Uterus (tissue), 3 donors: ENCODE measurements at regions not wholly inside any gene's neighbourhood (a gene's known extent, or its start where the extent isn't known, plus 50 kb on each side); places are given as distances from the start of the nearest gene placed in this dataset.

ENCODE experiments used
- DNase-seq, 2 donors: peaks; one replicate each; pipeline ENCODE4 v3.0.0-alpha.2; 2019 to 2020
- H3K27ac ChIP-seq, 2 donors: fragments of 200-600 bp; sonication (generic); 1 replicate in 1 of 2; 2 replicates in 1 of 2; pipeline ENCODE4 v1.5.1; 2016 to 2018
- H3K27me3 ChIP-seq, 2 donors: fragments of 200-600 bp; sonication (generic); one replicate each; pipeline ENCODE4 v1.5.1; 2018 to 2019; ENCODE audit warnings: control low read depth in 1 of 2
- H3K36me3 ChIP-seq, 2 donors: fragments of 200-600 bp; sonication (generic); one replicate each; pipeline ENCODE4 v1.5.1; 2019; ENCODE audit warnings: control low read depth in 1 of 2
- H3K4me1 ChIP-seq, 2 donors: fragments of 200-600 bp; sonication (generic); one replicate each; pipeline ENCODE4 v1.5.1; 2018 to 2019; ENCODE audit warnings: control low read depth in 1 of 2
- H3K4me3 ChIP-seq, 2 donors: fragments of 200-600 bp; sonication (generic); 1 replicate in 1 of 2; 2 replicates in 1 of 2; pipeline ENCODE4 v1.5.1; 2018 to 2019; ENCODE audit warnings: mild to moderate bottlenecking in 1 of 2
- H3K9me3 ChIP-seq, 2 donors: fragments of 200-600 bp; sonication (generic); one replicate each; pipeline ENCODE4 v1.5.1; 2019; ENCODE audit warnings: control low read depth in 1 of 2
- POLR2A ChIP-seq, 2 donors: fragments of 450-650 bp; IDR thresholded peaks; one replicate each; pipeline ENCODE4 v1.6.1; 2016; ENCODE audit warnings: antibody characterized with exemption in 2 of 2, mild to moderate bottlenecking in 1 of 2, moderate library complexity in 1 of 2
- intact Hi-C: fragments of 100-400 bp; cut with DNase I; formaldehyde crosslinking; loops from one replicate; pipeline ENCODE4 v1.15.1; 2023; ENCODE audit warnings: low total_unique reads
- TF ChIP-seq, protein P1 (sequence below), 4 experiments: fragments of 200-600 bp in 2 of 4; fragments of 450-650 bp in 2 of 4; sonication (generic) in 2 of 4; IDR thresholded peaks; one replicate each; pipeline ENCODE4 v1.5.1; 2016 to 2019; ENCODE audit warnings: antibody characterized with exemption in 4 of 4, mild to moderate bottlenecking in 2 of 4, moderate library complexity in 1 of 4
- donor health status: DM: yes; HTN: yes; CAD: no.

DNA sequence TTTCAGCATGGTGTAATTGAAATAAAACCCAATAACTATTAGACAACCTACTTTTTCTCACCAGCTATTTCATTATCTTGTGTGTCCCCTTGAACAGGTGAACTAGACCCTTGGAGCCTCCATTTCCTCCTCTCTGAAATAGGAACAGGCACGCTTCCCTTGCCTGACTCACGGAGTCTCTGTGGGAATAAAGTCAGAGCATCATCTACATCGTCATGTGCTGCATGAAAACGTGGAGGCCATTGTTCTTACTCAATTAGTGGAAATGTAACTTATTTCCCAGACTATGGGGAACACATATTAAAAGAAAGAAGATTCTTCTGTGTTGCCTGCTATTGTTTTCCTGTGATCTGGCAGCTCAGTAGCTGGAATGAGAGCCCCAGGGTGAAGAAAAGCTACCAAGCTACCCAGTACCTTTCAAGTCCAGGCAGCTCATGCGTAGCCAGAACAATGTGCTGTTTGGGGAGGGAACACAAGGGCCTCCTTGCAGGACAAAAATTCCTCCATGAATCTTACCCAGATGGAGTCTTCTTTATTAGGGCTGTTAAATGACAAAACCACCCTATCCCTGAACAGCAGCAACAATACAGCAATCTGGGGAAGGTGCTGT, 59.8 kb downstream of the SOX11 start:
- H3K4me1 ChIP-seq = no peaks in the 10 kb centered on the region
- no peaks in the 10 kb centered on the region for H3K36me3 ChIP-seq
- H3K4me3 ChIP-seq = no peak overlapping the region
- H3K27ac ChIP-seq = no peak overlapping the region
- DNase-seq = no peak
- H3K9me3 ChIP-seq = no peaks in the 10 kb centered on the region
- intact Hi-C loops = no loop called here
- no peak for TF ChIP-seq POLR2A (IDR thresholded peaks at IDR 0.05)
- TF ChIP-seq, protein P1, sequence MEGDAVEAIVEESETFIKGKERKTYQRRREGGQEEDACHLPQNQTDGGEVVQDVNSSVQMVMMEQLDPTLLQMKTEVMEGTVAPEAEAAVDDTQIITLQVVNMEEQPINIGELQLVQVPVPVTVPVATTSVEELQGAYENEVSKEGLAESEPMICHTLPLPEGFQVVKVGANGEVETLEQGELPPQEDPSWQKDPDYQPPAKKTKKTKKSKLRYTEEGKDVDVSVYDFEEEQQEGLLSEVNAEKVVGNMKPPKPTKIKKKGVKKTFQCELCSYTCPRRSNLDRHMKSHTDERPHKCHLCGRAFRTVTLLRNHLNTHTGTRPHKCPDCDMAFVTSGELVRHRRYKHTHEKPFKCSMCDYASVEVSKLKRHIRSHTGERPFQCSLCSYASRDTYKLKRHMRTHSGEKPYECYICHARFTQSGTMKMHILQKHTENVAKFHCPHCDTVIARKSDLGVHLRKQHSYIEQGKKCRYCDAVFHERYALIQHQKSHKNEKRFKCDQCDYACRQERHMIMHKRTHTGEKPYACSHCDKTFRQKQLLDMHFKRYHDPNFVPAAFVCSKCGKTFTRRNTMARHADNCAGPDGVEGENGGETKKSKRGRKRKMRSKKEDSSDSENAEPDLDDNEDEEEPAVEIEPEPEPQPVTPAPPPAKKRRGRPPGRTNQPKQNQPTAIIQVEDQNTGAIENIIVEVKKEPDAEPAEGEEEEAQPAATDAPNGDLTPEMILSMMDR (IDR thresholded peaks at IDR 0.05) = no peak
- no peaks in the 10 kb centered on the region for H3K27me3 ChIP-seq

- no peak overlapping the region for H3K27ac ChIP-seq
- H3K9me3 ChIP-seq = no peaks in the 10 kb centered on the region
- no peaks in the 10 kb centered on the region for H3K27me3 ChIP-seq
- TF ChIP-seq, protein P1 (IDR thresholded peaks at IDR 0.05) = no peak
- TF ChIP-seq POLR2A (IDR thresholded peaks at IDR 0.05) = no peak
- no peak overlapping the region for H3K4me3 ChIP-seq
- intact Hi-C loops = no loop called here
- DNase-seq = no peak
- H3K36me3 ChIP-seq = no peaks in the 10 kb centered on the region
- no peaks in the 10 kb centered on the region for H3K4me1 ChIP-seq
Measured at GRCh38 chr2:5756272-5756671, 64.1 kb downstream of the SOX11 start.

- H3K27ac ChIP-seq = no peak overlapping the region
- intact Hi-C loops = no loop called here
Measured at GRCh38 chr2:5758346-5758745, 66.2 kb downstream of the SOX11 start.

DNA sequence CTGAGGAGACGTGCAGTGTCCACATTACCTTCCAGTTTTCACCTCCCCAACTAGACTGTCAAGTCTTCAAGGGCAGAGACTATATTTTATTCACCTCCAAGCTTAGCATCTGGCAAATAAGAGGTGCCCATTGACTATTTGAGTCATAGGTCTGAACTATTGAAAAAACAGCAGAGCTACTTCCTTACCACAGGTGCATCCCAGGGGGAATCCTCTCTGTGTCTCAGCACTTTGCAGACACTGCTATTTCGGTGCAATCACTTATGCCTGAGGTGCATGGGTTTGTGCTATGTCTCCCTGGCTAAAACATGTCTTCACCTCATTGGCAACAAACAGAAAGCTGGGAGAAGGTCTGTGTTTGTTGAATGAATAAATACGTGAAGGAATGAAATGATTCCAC, 67.8 kb downstream of the SOX11 start:
- no peaks in the 10 kb centered on the region for H3K36me3 ChIP-seq
- H3K27ac ChIP-seq = no peak overlapping the region
- no peak overlapping the region for H3K4me3 ChIP-seq
- H3K27me3 ChIP-seq = no peaks in the 10 kb centered on the region
- TF ChIP-seq, protein P1 (IDR thresholded peaks at IDR 0.05) = no peak
- no peak for TF ChIP-seq POLR2A (IDR thresholded peaks at IDR 0.05)
- intact Hi-C loops = no loop called here
- H3K4me1 ChIP-seq = no peaks in the 10 kb centered on the region
- no peak for DNase-seq
- H3K9me3 ChIP-seq = no peaks in the 10 kb centered on the region

More at GRCh38 chr2:5758346-5758745, 66.2 kb downstream of the SOX11 start:
- Histone ChIP-seq H3K36me3 (no peaks in the 10 kb centered on the region), H3K9me3 (no peaks in the 10 kb centered on the region), H3K4me1 (no peaks in the 10 kb centered on the region), H3K27me3 (no peaks in the 10 kb centered on the region), H3K4me3 (no peak overlapping the region)
- no peak for DNase-seq
- no peak for TF ChIP-seq POLR2A (IDR thresholded peaks at IDR 0.05)
- TF ChIP-seq, protein P1 (IDR thresholded peaks at IDR 0.05) = no peak

DNA sequence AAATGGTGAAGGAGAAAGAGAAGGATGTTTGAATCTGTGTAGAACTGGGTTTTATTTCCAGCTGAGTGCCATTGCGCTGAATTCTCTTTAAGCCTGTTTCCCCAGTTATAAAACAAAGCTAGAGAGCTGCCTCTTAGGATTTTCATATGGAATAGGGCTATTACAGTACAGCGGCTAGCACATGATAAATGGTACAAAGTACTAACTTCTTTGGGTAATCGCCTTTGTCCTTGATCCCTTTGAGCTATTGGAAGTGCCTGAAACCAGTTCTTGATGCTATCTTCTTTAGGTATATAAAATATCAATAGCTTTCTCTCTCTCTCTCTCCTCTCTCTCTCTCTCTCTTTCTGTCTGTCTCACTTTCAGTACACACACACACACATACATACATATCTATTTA, 71.3 kb downstream of the SOX11 start:
- DNase-seq = no peak
- H3K36me3 ChIP-seq = no peaks in the 10 kb centered on the region
- no peak overlapping the region for H3K4me3 ChIP-seq
- intact Hi-C loops = no loop called here
- no peaks in the 10 kb centered on the region for H3K27me3 ChIP-seq
- no peaks in the 10 kb centered on the region for H3K9me3 ChIP-seq
- no peak overlapping the region for H3K27ac ChIP-seq
- H3K4me1 ChIP-seq = no peaks in the 10 kb centered on the region
- TF ChIP-seq POLR2A (IDR thresholded peaks at IDR 0.05) = no peak
- TF ChIP-seq, protein P1 (IDR thresholded peaks at IDR 0.05) = no peak
